ENCODE measurements at regions not wholly inside any gene's neighbourhood (a gene's known extent, or its start where the extent isn't known, plus 50 kb on each side); places are given as distances from the start of the nearest gene placed in this dataset.

- BruUV-seq (replicated peaks) = no TSS peak
- CTCF ChIA-PET = no interaction called here
- no CpG with 5 or more reads among the region's 1 CpG for WGBS, 2 experiments (ENCODE audit: extremely low coverage in 2 of 2, insufficient read length in 1 of 2)
Observed at GRCh38 chr1:36733748-36734147, 251.0 kb upstream of the CSF3R start.

More at GRCh38 chr1:36733748-36734147, 251.0 kb upstream of the CSF3R start:
- H4K5ac ChIP-seq (ENCODE audit: low read depth, low read length) = no peak overlapping the region
- no peak overlapping the region for H3K4me3 ChIP-seq (ENCODE audit: insufficient read depth, low read depth, low read length)
- no peaks in the 10 kb centered on the region for H3K36me3 ChIP-seq (ENCODE audit: control insufficient read depth, insufficient read depth, low read length)
- H4K20me1 ChIP-seq (ENCODE audit: insufficient read depth, low read length) = no peaks in the 10 kb centered on the region
- no peak overlapping the region for H3K9ac ChIP-seq (ENCODE audit: low read depth, low read length)
- H4K91ac ChIP-seq (ENCODE audit: insufficient read depth, low read depth, low read length) = no peak overlapping the region
- peaks cover 6% of the 10 kb centered on the region; the same call in 1 of the 2 replicates for H3K27me3 ChIP-seq (ENCODE audit: control insufficient read depth, insufficient read depth, low read length)
- H3K27ac ChIP-seq (ENCODE audit: insufficient read depth, low read length) = no peak overlapping the region
- H3K23ac ChIP-seq (ENCODE audit: low read depth, low read length) = no peak overlapping the region
- H2BK20ac ChIP-seq (ENCODE audit: low read depth, low read length) = no peak overlapping the region
- no peaks in the 10 kb centered on the region for H3K79me1 ChIP-seq (ENCODE audit: low read depth in 1 of 2, low read length in 2 of 2)
- in situ Hi-C loops (cut with MboI; ENCODE audit: low sequenced_read_pairs) = no loop called here
- H4K8ac ChIP-seq (ENCODE audit: low read depth in 2 of 2, low read length in 2 of 2) = no peak overlapping the region
- dilution Hi-C loops (cut with HindIII; ENCODE audit: low sequenced_read_pairs, unreplicated experiment) = no loop called here
- H3K4me2 ChIP-seq (ENCODE audit: low read depth, low read length) = no peak overlapping the region
- no peak overlapping the region for H2AK9ac ChIP-seq (replicated peaks; ENCODE audit: low read depth, low read length, poor library complexity)
- H3K18ac ChIP-seq (ENCODE audit: low read depth, low read length) = no peak overlapping the region
- no peak overlapping the region for H3K4ac ChIP-seq (ENCODE audit: low read depth, low read length)
- H3K4me1 ChIP-seq (ENCODE audit: control insufficient read depth, insufficient read depth, low read length) = no peaks in the 10 kb centered on the region
- H2BK120ac ChIP-seq (ENCODE audit: low read depth, low read length) = no peak overlapping the region
- no peak overlapping the region for H3K56ac ChIP-seq (ENCODE audit: extremely low read depth, insufficient read depth, low read length)
- H3K9me1 ChIP-seq (ENCODE audit: insufficient read depth, low read length) = no peaks in the 10 kb centered on the region
- H2BK15ac ChIP-seq (ENCODE audit: low read depth, low read length) = no peak overlapping the region
- peak overlapping the region; percentile 11 for H2AFZ ChIP-seq (replicated peaks; ENCODE audit: low read length, poor library complexity)
- H3K9me3 ChIP-seq (ENCODE audit: control insufficient read depth, insufficient read depth, low read length) = no peaks in the 10 kb centered on the region
- TF ChIP-seq MXI1 (IDR thresholded peaks at IDR 0.05; ENCODE audit: borderline replicate concordance, low read depth, low read length) (no peak), NFE2L2 (IDR thresholded peaks at IDR 0.05; ENCODE audit: low read depth, low read length) (no peak), ELK1 (IDR thresholded peaks at IDR 0.05; ENCODE audit: borderline replicate concordance, low read depth, low read length) (no peak), SMC3 (IDR thresholded peaks at IDR 0.05; ENCODE audit: low read depth, low read length) (no peak), CTCF (conservative IDR thresholded peaks at IDR 0.05; ENCODE audit: low read depth, low read length) (no peak), CHD1 (IDR thresholded peaks at IDR 0.05; ENCODE audit: low read depth, low read length) (no peak)
- H2AK5ac ChIP-seq (ENCODE audit: low read depth, low read length) = no peak overlapping the region
- POLR2A ChIA-PET (ENCODE audit: unreplicated experiment) = no interaction called here
- ATAC-seq (ENCODE audit: low read depth) = no peak
- H3K14ac ChIP-seq (replicated peaks; ENCODE audit: low read depth, low read length) = no peak overlapping the region
- intact Hi-C loops (cut with micrococcal nuclease) = no loop called here
- no peak overlapping the region for H2BK5ac ChIP-seq (ENCODE audit: low read depth, low read length, poor library complexity, severe bottlenecking)
- no peak for DNase-seq

Data from IMR-90 (cell line).